Loucy (cell line): ENCODE measurements at regions not wholly inside any gene's neighbourhood (a gene's known extent, or its start where the extent isn't known, plus 50 kb on each side); places are given as distances from the start of the nearest gene placed in this dataset.

Experiments
- EZH2phosphoT487 ChIP-seq: fragments of 200-600 bp; IDR thresholded peaks from 2 replicates; pipeline ENCODE4 v1.6.1; 2018; ENCODE audit warnings: antibody characterized with exemption, mild to moderate bottlenecking, moderate library complexity, borderline replicate concordance
- TF ChIP-seq, protein P1 (sequence below): fragments of 200-600 bp; sonication (generic); conservative IDR thresholded peaks from 2 replicates; pipeline ENCODE4 v1.5.1; 2014; ENCODE audit warnings: mild to moderate bottlenecking, antibody characterized with exemption, low read length

DNA sequence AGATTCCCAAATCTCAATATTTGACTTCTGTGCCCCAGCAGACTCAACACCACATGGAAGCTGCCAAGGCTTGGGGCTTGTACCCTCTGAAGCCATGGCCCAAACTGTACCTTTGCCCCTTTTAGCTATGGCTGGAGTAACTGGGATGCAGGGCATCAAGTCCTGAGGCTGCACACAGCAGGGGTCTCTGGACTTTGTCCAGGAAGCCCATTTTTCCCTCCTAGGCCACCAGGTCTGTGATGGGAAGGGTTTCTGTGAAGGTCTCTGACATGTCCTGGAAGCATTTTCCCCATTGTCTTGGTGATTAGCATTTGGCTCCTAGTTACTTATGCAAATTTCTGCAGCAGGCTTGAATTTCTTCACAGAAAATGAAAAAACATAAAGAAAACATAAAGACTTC lies 762.3 kb downstream of the GALC start:
- TF ChIP-seq, protein P1, sequence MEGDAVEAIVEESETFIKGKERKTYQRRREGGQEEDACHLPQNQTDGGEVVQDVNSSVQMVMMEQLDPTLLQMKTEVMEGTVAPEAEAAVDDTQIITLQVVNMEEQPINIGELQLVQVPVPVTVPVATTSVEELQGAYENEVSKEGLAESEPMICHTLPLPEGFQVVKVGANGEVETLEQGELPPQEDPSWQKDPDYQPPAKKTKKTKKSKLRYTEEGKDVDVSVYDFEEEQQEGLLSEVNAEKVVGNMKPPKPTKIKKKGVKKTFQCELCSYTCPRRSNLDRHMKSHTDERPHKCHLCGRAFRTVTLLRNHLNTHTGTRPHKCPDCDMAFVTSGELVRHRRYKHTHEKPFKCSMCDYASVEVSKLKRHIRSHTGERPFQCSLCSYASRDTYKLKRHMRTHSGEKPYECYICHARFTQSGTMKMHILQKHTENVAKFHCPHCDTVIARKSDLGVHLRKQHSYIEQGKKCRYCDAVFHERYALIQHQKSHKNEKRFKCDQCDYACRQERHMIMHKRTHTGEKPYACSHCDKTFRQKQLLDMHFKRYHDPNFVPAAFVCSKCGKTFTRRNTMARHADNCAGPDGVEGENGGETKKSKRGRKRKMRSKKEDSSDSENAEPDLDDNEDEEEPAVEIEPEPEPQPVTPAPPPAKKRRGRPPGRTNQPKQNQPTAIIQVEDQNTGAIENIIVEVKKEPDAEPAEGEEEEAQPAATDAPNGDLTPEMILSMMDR, result no peak
- no peak for TF ChIP-seq EZH2phosphoT487
